CD14-positive monocyte (primary cell): ENCODE measurements at regions not wholly inside any gene's neighbourhood (a gene's known extent, or its start where the extent isn't known, plus 50 kb on each side); places are given as distances from the start of the nearest gene placed in this dataset.

Source experiments
- DNase-seq, 3 donors: peaks; one replicate each; pipeline ENCODE4 v3.0.0-alpha.2; 2011 to 2022
- H2AFZ ChIP-seq: 2 replicates; pipeline ENCODE4 v1.6.0; 2012; ENCODE audit warnings: mild to moderate bottlenecking, low read depth, low read length, inconsistent platforms; ENCODE audit not compliant: insufficient read depth, poor library complexity, severe bottlenecking
- H3K27ac ChIP-seq, 2 donors: 1 replicate in 1 of 2; 2 replicates in 1 of 2; pipeline ENCODE4 v1.5.1; 2012 to 2013; ENCODE audit warnings: low read length in 2 of 2, control low read depth in 1 of 2, inconsistent platforms in 1 of 2, low read depth in 1 of 2, mild to moderate bottlenecking in 1 of 2
- H3K27me3 ChIP-seq, 2 donors: one replicate each; pipeline versions ENCODE4 v1.6.0 to v1.6.1; 2011 to 2013; ENCODE audit warnings: low read length in 2 of 2; ENCODE audit not compliant: control insufficient read depth in 2 of 2, insufficient read depth in 2 of 2
- H3K36me3 ChIP-seq, 2 donors: replicated peaks in 1 of 2; 1 replicate in 1 of 2; 2 replicates in 1 of 2; pipeline versions ENCODE4 v1.5.1 to v1.6.1; 2012 to 2013; ENCODE audit warnings: low read length in 2 of 2, control low read depth in 1 of 2, inconsistent platforms in 1 of 2, mild to moderate bottlenecking in 1 of 2; ENCODE audit not compliant: insufficient read depth in 2 of 2, control insufficient read depth in 1 of 2
- H3K4me1 ChIP-seq, 2 donors: 1 replicate in 1 of 2; 2 replicates in 1 of 2; pipeline versions ENCODE4 v1.5.1 to v1.6.1; 2012 to 2013; ENCODE audit warnings: low read length in 2 of 2, control low read depth in 1 of 2, inconsistent platforms in 1 of 2, mild to moderate bottlenecking in 1 of 2, moderate library complexity in 1 of 2; ENCODE audit not compliant: insufficient read depth in 2 of 2, control insufficient read depth in 1 of 2
- H3K4me2 ChIP-seq: replicated peaks from 2 replicates; pipeline ENCODE3; 2012; ENCODE audit warnings: low read length, moderate library complexity, mild to moderate bottlenecking; ENCODE audit not compliant: poor library complexity, severe bottlenecking; ENCODE audit errors: extremely low read depth
- H3K4me3 ChIP-seq, 3 experiments: fragments of 200-600 bp in 1 of 3; sonication (generic) in 1 of 3; replicated peaks in 1 of 3; 1 replicate in 2 of 3; 2 replicates in 1 of 3; pipeline ENCODE4 v1.5.1; 2011 to 2013; ENCODE audit warnings: low read length in 3 of 3, mild to moderate bottlenecking in 3 of 3, control low read depth in 2 of 3, low read depth in 2 of 3, inconsistent platforms in 1 of 3, moderate library complexity in 1 of 3
- H3K79me2 ChIP-seq: 2 replicates; pipeline ENCODE4 v1.6.0; 2012; ENCODE audit warnings: mild to moderate bottlenecking, control low read depth, inconsistent platforms, low read length, moderate library complexity; ENCODE audit not compliant: insufficient read depth
- H3K9ac ChIP-seq: 2 replicates; pipeline ENCODE4 v1.6.0; 2017; ENCODE audit warnings: low read length, mild to moderate bottlenecking; ENCODE audit not compliant: insufficient read depth, poor library complexity, severe bottlenecking
- H3K9me3 ChIP-seq, 2 donors: replicated peaks in 1 of 2; 1 replicate in 1 of 2; 2 replicates in 1 of 2; pipeline versions ENCODE4 v1.5.1 to v1.6.1; 2012 to 2013; ENCODE audit warnings: low read length in 2 of 2, control low read depth in 1 of 2; ENCODE audit not compliant: control insufficient read depth in 1 of 2, insufficient read depth in 1 of 2
- H4K20me1 ChIP-seq: 2 replicates; pipeline ENCODE4 v1.6.0; 2012; ENCODE audit warnings: mild to moderate bottlenecking, low read length, control low read depth, moderate library complexity; ENCODE audit not compliant: insufficient read depth
- H3K27ac Mint-ChIP-seq, 7 donors: one replicate each; pipeline ENCODE4 v1.8.0; 2020; ENCODE audit warnings: mild to moderate bottlenecking in 7 of 7, mixed read lengths in 7 of 7, moderate library complexity in 6 of 7, inconsistent platforms in 2 of 7
- H3K27me3 Mint-ChIP-seq, 3 donors: one replicate each; pipeline ENCODE4 v1.8.0; 2021 to 2022; ENCODE audit warnings: low read depth in 3 of 3, mild to moderate bottlenecking in 3 of 3, mixed read lengths in 3 of 3, moderate library complexity in 3 of 3, inconsistent platforms in 1 of 3
- H3K36me3 Mint-ChIP-seq, 2 donors: one replicate each; pipeline ENCODE4 v1.8.0; 2020; ENCODE audit warnings: mixed read lengths in 2 of 2, inconsistent platforms in 1 of 2, mild to moderate bottlenecking in 1 of 2
- H3K4me1 Mint-ChIP-seq: one replicate; pipeline ENCODE4 v1.8.0; 2020; ENCODE audit warnings: mild to moderate bottlenecking, mixed read lengths
- H3K4me3 Mint-ChIP-seq, 2 donors: one replicate each; pipeline ENCODE4 v1.8.0; 2020; ENCODE audit warnings: mild to moderate bottlenecking in 2 of 2, mixed read lengths in 2 of 2, moderate library complexity in 1 of 2
- H3K9me3 Mint-ChIP-seq, 7 donors: one replicate each; pipeline ENCODE4 v1.8.0; 2020 to 2022; ENCODE audit warnings: mixed read lengths in 7 of 7, mild to moderate bottlenecking in 6 of 7, moderate library complexity in 6 of 7, inconsistent platforms in 2 of 7
- WGBS: methylation state at CpG from one replicate; pipeline ENCODE4 v1.1.5; 2013; ENCODE audit warnings: missing lambda C conversion rate; ENCODE audit not compliant: insufficient coverage; 5-methylcytosine and 5-hydroxymethylcytosine counted together
- intact Hi-C, 2 donors: fragments of 100-400 bp; cut with micrococcal nuclease; formaldehyde crosslinking; loops; one replicate each; pipeline versions ENCODE4 v1.15.0 to v1.15.1; 2023
- TF ChIP-seq, protein P1 (sequence below): fragments of 200-600 bp; IDR thresholded peaks from one replicate; pipeline ENCODE4 v1.8.0; 2022; ENCODE audit warnings: antibody characterized with exemption, mild to moderate bottlenecking

DNA sequence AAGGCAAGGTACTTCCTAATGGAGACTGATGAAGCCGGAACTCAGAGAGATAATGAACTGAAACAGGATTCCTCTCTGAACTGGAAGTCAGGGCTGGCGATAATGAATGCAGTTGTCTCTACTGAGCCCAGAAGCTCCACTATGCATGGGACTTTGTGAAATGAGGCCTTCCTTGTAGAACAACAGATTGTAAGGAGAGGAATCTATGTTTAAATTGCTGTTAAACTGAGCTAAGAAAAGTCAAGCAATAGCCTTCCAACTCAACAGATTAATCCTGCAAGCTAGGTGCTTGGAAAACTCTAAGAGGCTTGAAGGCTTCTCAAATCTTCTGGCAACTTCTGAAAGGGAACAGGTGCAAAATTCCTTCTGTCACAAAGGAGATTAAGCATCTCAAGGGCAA is 119.5 kb upstream of the ARHGAP5 start:
- H3K27me3 ChIP-seq = no peaks in the 10 kb centered on the region
- no peak overlapping the region for H2AFZ ChIP-seq
- intact Hi-C loops = no loop called here
- Mint-ChIP-seq H3K4me1 (no peaks in the 10 kb centered on the region), H3K9me3 (peaks cover 0 to 13% (median 10%) of the 10 kb centered on the region in 7 donors), H3K36me3 (no peaks in the 10 kb centered on the region), H3K27ac (no peak overlapping the region), H3K4me3 (no peak overlapping the region), H3K27me3 (peaks cover 0 to 4% (median 2%) of the 10 kb centered on the region in 3 donors)
- H3K4me3 ChIP-seq = no peak overlapping the region
- no peaks in the 10 kb centered on the region for H3K36me3 ChIP-seq
- WGBS = 100% methylated on average over 1 of the region's 2 CpGs
- no peaks in the 10 kb centered on the region for H3K79me2 ChIP-seq
- no peaks in the 10 kb centered on the region for H4K20me1 ChIP-seq
- H3K9ac ChIP-seq = no peak overlapping the region
- TF ChIP-seq, protein P1, sequence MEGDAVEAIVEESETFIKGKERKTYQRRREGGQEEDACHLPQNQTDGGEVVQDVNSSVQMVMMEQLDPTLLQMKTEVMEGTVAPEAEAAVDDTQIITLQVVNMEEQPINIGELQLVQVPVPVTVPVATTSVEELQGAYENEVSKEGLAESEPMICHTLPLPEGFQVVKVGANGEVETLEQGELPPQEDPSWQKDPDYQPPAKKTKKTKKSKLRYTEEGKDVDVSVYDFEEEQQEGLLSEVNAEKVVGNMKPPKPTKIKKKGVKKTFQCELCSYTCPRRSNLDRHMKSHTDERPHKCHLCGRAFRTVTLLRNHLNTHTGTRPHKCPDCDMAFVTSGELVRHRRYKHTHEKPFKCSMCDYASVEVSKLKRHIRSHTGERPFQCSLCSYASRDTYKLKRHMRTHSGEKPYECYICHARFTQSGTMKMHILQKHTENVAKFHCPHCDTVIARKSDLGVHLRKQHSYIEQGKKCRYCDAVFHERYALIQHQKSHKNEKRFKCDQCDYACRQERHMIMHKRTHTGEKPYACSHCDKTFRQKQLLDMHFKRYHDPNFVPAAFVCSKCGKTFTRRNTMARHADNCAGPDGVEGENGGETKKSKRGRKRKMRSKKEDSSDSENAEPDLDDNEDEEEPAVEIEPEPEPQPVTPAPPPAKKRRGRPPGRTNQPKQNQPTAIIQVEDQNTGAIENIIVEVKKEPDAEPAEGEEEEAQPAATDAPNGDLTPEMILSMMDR = no peak
- peaks cover 0 to 3% of the 10 kb centered on the region in 2 donors for H3K9me3 ChIP-seq
- H3K4me1 ChIP-seq = no peaks in the 10 kb centered on the region
- no peak overlapping the region for H3K27ac ChIP-seq
- DNase-seq = no peak
- H3K4me2 ChIP-seq = no peak overlapping the region

DNA sequence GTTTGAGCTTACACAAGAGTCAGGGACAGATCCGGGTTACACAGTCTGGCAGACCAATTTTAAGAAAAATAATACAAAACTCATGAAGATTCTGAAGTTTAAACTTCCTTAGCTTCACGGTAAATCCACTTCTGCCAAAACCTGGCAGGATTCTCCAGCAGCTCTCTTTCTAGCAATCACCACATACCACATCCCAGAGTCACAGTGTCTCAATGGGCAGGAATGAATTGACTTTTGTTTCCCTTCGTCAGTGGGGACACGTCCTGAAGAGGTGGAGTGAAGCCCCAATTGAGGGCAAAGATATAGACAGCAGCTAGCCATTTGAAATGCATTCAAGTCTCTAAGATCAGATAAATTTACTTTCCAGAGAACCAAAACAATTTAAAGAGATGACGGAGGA is 117.1 kb upstream of the ARHGAP5 start:
- Mint-ChIP-seq H3K9me3 (peaks cover 0 to 13% (median 10%) of the 10 kb centered on the region in 7 donors), H3K4me1 (no peaks in the 10 kb centered on the region), H3K27ac (no peak overlapping the region), H3K4me3 (no peak overlapping the region), H3K36me3 (no peaks in the 10 kb centered on the region), H3K27me3 (peaks cover 0 to 5% (median 2%) of the 10 kb centered on the region in 3 donors)
- Histone ChIP-seq H3K4me2 (no peak overlapping the region), H3K4me3 (no peak overlapping the region), H3K27ac (no peak overlapping the region), H2AFZ (no peak overlapping the region), H3K27me3 (no peaks in the 10 kb centered on the region), H3K4me1 (no peaks in the 10 kb centered on the region), H3K9me3 (peaks cover 0 to 3% of the 10 kb centered on the region in 2 donors), H4K20me1 (no peaks in the 10 kb centered on the region), H3K36me3 (no peaks in the 10 kb centered on the region), H3K79me2 (no peaks in the 10 kb centered on the region), H3K9ac (no peak overlapping the region)
- TF ChIP-seq, protein P1 = no peak
- intact Hi-C loops = no loop called here
- 95% methylated on average over 2 of the region's 5 CpGs for WGBS
- no peak for DNase-seq
